ENCODE measurements at regions not wholly inside any gene's neighbourhood (a gene's known extent, or its start where the extent isn't known, plus 50 kb on each side); places are given as distances from the start of the nearest gene placed in this dataset.

DNA sequence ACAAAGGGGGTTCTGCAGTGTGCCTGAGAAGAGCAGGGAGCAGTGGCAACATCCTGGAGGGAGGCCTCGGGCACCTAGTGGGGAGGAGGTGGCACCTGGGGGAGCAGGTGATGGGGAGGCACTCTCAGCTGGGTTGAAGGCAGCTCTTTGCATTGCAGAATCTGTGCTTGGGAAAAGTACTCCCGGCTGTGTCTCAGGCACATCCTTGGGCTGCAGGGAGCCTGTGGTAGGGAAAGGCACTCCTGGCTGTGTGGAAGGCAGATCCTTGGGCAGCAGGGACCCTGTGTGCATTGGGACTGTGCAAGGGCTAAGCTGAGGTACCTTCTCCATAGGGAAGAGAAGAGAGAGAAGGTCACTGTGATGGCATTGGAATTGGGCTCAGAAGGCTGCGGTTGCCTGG lies 52.8 kb upstream of the ANTXRL start:
- TF ChIP-seq CTCF (conservative IDR thresholded peaks at IDR 0.05; ENCODE audit: low read depth, low read length), result no peak
- no peak for TF ChIP-seq EZH2 (IDR thresholded peaks at IDR 0.05; ENCODE audit: borderline replicate concordance, low read depth, low read length, poor library complexity, severe bottlenecking)

Data from A673 (cell line).